ENCODE measurements at regions not wholly inside any gene's neighbourhood (a gene's known extent, or its start where the extent isn't known, plus 50 kb on each side); places are given as distances from the start of the nearest gene placed in this dataset.

DNA sequence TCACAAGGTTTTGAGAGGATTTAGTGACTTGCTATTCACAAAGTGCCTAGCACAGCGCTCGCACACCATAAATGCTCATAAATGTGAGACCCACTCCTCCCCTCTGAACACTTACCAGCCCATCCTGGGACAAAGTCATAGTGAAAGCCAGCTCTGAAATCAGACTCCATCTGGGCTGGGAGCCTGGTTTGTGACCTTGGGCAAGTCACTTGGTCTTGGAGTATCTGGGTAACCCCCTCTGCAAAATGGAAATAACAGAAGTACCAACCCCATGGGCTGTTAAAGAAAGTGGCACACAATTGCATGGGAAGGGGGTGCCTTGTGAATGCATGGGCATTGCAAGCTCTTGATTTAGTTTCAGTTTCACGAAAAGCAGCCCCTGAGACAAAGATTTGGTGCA is 104.7 kb upstream of the CDH5 start:
- H3K4me3 ChIP-seq, result no peak overlapping the region
- no peaks in the 10 kb centered on the region for H3K36me3 ChIP-seq
- DNase-seq, result no peak
- WGBS, 5 donors, result 82 to 90% (median 85%) methylated on average over 3 of the region's 3 CpGs
- H3K27ac ChIP-seq, result no peak overlapping the region
- TF ChIP-seq POLR2A (IDR thresholded peaks at IDR 0.05), result no peak
- no peak for TF ChIP-seq EP300 (IDR thresholded peaks at IDR 0.05)
- TF ChIP-seq, protein P1, sequence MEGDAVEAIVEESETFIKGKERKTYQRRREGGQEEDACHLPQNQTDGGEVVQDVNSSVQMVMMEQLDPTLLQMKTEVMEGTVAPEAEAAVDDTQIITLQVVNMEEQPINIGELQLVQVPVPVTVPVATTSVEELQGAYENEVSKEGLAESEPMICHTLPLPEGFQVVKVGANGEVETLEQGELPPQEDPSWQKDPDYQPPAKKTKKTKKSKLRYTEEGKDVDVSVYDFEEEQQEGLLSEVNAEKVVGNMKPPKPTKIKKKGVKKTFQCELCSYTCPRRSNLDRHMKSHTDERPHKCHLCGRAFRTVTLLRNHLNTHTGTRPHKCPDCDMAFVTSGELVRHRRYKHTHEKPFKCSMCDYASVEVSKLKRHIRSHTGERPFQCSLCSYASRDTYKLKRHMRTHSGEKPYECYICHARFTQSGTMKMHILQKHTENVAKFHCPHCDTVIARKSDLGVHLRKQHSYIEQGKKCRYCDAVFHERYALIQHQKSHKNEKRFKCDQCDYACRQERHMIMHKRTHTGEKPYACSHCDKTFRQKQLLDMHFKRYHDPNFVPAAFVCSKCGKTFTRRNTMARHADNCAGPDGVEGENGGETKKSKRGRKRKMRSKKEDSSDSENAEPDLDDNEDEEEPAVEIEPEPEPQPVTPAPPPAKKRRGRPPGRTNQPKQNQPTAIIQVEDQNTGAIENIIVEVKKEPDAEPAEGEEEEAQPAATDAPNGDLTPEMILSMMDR (IDR thresholded peaks at IDR 0.05), result no peak
- TF ChIP-seq POLR2AphosphoS5 (IDR thresholded peaks at IDR 0.05), result no peak
- peaks cover 0 to 4% (median 0%) of the 10 kb centered on the region in 3 donors for H3K27me3 ChIP-seq
- intact Hi-C loops (cut with DNase I; ENCODE audit: low total_unique reads), result no loop called here
- peaks cover 3 to 24% (median 8%) of the 10 kb centered on the region in 4 donors for H3K4me1 ChIP-seq
- no peaks in the 10 kb centered on the region for H3K9me3 ChIP-seq

DNA sequence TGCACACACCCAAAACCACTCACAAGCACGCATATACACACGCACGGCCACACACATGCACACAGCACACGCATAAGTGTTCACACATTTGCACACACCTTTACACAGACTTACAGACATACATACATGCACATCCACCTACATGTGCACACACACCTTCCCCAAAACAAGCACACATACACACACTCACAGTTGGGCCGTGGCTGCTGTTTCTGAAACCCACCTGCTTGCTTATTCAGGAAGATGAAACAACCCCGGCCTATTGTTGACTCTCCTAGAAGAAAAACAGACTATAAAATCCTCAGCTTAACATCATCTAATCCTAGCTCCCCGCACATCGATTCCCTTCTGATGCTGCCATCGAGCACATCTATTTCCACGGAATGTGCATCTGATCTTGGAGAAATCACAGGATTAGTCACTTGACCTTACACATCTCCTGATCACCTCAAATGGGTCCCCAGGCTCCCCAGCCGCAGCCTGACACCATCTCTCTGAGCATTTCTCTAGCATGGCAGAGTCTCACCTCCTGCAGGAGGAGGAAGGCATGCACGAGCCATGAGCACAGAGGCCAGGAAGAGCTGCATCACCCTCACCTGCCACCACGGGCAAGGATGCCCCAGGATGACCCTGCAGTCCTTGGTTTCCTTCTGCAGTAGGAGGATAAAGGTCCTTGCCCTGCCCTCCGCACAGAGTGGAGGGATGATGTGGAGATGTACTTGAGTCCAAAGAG is 105.8 kb upstream of the CDH5 start:
- intact Hi-C loops (cut with DNase I; ENCODE audit: low total_unique reads), result no loop called here
- no peaks in the 10 kb centered on the region for H3K36me3 ChIP-seq
- TF ChIP-seq, protein P1 (IDR thresholded peaks at IDR 0.05), result no peak
- TF ChIP-seq POLR2AphosphoS5 (IDR thresholded peaks at IDR 0.05) (no peak), POLR2A (IDR thresholded peaks at IDR 0.05) (no peak), EP300 (IDR thresholded peaks at IDR 0.05) (no peak)
- H3K27me3 ChIP-seq, result no peaks in the 10 kb centered on the region
- DNase-seq, result no peak
- no peak overlapping the region for H3K4me3 ChIP-seq
- H3K27ac ChIP-seq, result no peak overlapping the region
- H3K4me1 ChIP-seq, result peaks cover 0 to 16% (median 2%) of the 10 kb centered on the region in 4 donors
- WGBS, 5 donors, result 64 to 89% (median 71%) methylated on average over 13 to 14 of the region's 14 CpGs
- no peaks in the 10 kb centered on the region for H3K9me3 ChIP-seq

DNA sequence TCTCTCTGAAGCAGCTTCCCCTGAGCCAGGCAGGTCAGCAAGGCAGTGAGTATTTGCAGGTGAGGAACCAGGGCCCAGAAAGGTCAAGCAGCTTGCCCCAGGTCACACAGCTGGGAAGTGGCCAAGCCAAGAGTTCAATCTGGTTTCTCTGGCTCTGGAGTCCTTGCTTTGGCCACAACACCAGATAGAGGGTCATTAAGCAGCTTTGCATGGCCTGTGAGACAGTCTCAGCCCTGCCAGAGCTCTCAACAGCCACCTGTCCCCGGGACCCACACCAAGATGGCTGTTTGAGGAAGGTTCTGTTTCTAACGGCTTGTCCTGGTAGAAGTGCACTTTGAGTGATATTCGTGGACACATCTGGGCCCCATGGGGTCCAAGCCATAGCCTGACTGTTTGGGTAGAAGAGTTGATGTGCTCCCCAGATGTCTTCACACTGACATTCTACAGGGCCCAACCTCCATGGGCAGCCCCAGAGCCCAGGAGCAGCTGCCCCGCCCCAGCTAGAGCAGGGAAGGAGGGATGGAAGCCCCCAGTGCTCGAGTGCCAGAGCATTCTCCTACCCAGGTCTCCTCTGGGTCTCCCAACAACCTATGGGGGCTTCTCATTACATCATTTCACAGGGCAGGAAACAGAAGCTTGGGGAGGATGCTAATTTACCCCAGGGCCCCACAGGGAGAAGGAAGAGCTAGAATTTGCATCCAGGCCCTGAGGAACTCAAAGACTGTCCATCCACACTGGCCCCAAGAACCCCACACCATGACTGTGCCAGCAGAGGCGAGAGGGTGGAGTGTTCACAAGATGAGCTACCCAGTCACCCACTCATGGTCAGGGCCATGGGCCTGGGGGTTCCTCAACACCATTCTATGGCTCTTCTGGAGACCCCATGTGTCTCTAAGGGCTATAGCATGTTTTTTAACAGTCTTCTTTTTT is 107.3 kb upstream of the CDH5 start:
- intact Hi-C loops (cut with DNase I; ENCODE audit: low total_unique reads), result no loop called here
- Histone ChIP-seq H3K9me3 (no peaks in the 10 kb centered on the region), H3K36me3 (no peaks in the 10 kb centered on the region), H3K4me1 (peaks cover 0 to 16% (median 2%) of the 10 kb centered on the region in 4 donors), H3K27ac (no peak overlapping the region), H3K27me3 (no peaks in the 10 kb centered on the region), H3K4me3 (no peak overlapping the region)
- DNase-seq, result no peak
- TF ChIP-seq POLR2A (IDR thresholded peaks at IDR 0.05), result no peak
- no peak for TF ChIP-seq EP300 (IDR thresholded peaks at IDR 0.05)
- TF ChIP-seq POLR2AphosphoS5 (IDR thresholded peaks at IDR 0.05), result no peak
- TF ChIP-seq, protein P1 (IDR thresholded peaks at IDR 0.05), result no peak
- WGBS, 5 donors, result 66 to 92% (median 86%) methylated on average over 6 of the region's 6 CpGs

DNA sequence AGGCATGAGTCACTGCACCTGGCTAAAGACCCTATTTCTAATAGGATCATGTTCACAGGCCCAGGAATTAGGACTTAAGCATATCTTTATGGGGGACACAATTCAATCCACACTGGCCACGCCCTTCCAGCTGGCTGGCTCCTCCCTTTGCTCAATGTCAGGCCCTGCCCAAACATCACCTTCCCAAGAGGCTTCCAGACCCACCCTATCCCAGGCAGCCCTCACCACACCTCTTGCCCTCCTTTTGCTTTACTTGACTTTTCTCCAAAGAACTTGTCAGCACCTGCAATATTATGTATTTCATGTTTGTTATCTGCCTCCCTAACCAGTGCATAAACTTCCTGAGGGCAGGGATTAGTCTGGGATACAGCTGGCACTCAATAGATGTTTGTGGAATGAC is 109.6 kb upstream of the CDH5 start:
- 36 to 79% (median 51%) methylated on average over 1 of the region's 1 CpG for WGBS, 5 donors
- DNase-seq, result no peak
- no peaks in the 10 kb centered on the region for H3K36me3 ChIP-seq
- intact Hi-C loops (cut with DNase I; ENCODE audit: low total_unique reads), result no loop called here
- H3K9me3 ChIP-seq, result no peaks in the 10 kb centered on the region
- peaks cover 0 to under 1% (median under 1%) of the 10 kb centered on the region in 4 donors for H3K4me1 ChIP-seq
- no peak for TF ChIP-seq POLR2AphosphoS5 (IDR thresholded peaks at IDR 0.05)
- TF ChIP-seq EP300 (IDR thresholded peaks at IDR 0.05), result no peak
- TF ChIP-seq, protein P1 (IDR thresholded peaks at IDR 0.05), result no peak
- TF ChIP-seq POLR2A (IDR thresholded peaks at IDR 0.05), result no peak
- H3K4me3 ChIP-seq, result no peak overlapping the region
- no peak overlapping the region for H3K27ac ChIP-seq
- H3K27me3 ChIP-seq, result no peaks in the 10 kb centered on the region
